ENCODE measurements at regions not wholly inside any gene's neighbourhood (a gene's known extent, or its start where the extent isn't known, plus 50 kb on each side); places are given as distances from the start of the nearest gene placed in this dataset.

- ChIA-PET CTCF (no interaction called here), POLR2A (ENCODE audit: low non-redundant PET) (no interaction called here)
- TF ChIP-seq CTCF (conservative IDR thresholded peaks at IDR 0.05; ENCODE audit: low read depth), result no peak
- H3K27ac ChIP-seq, result no peak overlapping the region
- DNase-seq (ENCODE audit: low spot score), result no peak
Measured at GRCh38 chr5:63155310-63155631, 576.7 kb downstream of the LRRC70 start.

- ChIA-PET POLR2A (ENCODE audit: low non-redundant PET) (no interaction called here), CTCF (no interaction called here)
- no peak overlapping the region for H3K27ac ChIP-seq
- TF ChIP-seq CTCF (conservative IDR thresholded peaks at IDR 0.05; ENCODE audit: low read depth), result no peak
- no peak for DNase-seq (ENCODE audit: low spot score)
Measured at GRCh38 chr5:63154476-63155309, 576.1 kb downstream of the LRRC70 start.

GRCh38 chr5:63152871-63153270, 574.3 kb downstream of the LRRC70 start:
- no peak overlapping the region for H3K27ac ChIP-seq
- TF ChIP-seq CTCF (conservative IDR thresholded peaks at IDR 0.05; ENCODE audit: low read depth), result no peak
- DNase-seq (ENCODE audit: low spot score), result no peak
- POLR2A ChIA-PET (ENCODE audit: low non-redundant PET), result no interaction called here
- CTCF ChIA-PET, result no interaction called here

- ChIA-PET CTCF (interaction anchor here (0.6 kb wide), 1 partner anchor 83 kb away, joined by 3 read pairs; no protein-coding TSS in a partner anchor), POLR2A (ENCODE audit: low non-redundant PET) (no interaction called here)
- no peak for DNase-seq (ENCODE audit: low spot score)
- no peak for TF ChIP-seq CTCF (conservative IDR thresholded peaks at IDR 0.05; ENCODE audit: low read depth)
- no peak overlapping the region for H3K27ac ChIP-seq
Measured at GRCh38 chr5:63145167-63145566, 566.5 kb downstream of the LRRC70 start.

GRCh38 chr5:63141591-63141990, 563.0 kb downstream of the LRRC70 start:
- no peak for TF ChIP-seq CTCF (conservative IDR thresholded peaks at IDR 0.05; ENCODE audit: low read depth)
- H3K27ac ChIP-seq, result no peak overlapping the region
- ChIA-PET CTCF (no interaction called here), POLR2A (ENCODE audit: low non-redundant PET) (no interaction called here)
- no peak for DNase-seq (ENCODE audit: low spot score)

GRCh38 chr5:63135291-63135690, 556.7 kb downstream of the LRRC70 start:
- TF ChIP-seq CTCF (conservative IDR thresholded peaks at IDR 0.05; ENCODE audit: low read depth), result no peak
- ChIA-PET CTCF (no interaction called here), POLR2A (ENCODE audit: low non-redundant PET) (no interaction called here)
- no peak overlapping the region for H3K27ac ChIP-seq
- no peak for DNase-seq (ENCODE audit: low spot score)

Data from RWPE1 (cell line).